OCI-LY1 (cell line): ENCODE measurements at regions not wholly inside any gene's neighbourhood (a gene's known extent, or its start where the extent isn't known, plus 50 kb on each side); places are given as distances from the start of the nearest gene placed in this dataset.

Experiments used
- H2AFZ ChIP-seq: fragments of 200-600 bp; sonication (generic), shearing (Covaris generic); 2 replicates; pipeline ENCODE4 v1.6.0; 2014; ENCODE audit warnings: antibody characterized with exemption, mild to moderate bottlenecking, low read length
- H3F3A ChIP-seq: fragments of 200-600 bp; sonication (generic), shearing (Covaris generic); 2 replicates; pipeline ENCODE4 v1.6.0; 2014; ENCODE audit warnings: mild to moderate bottlenecking, antibody characterized with exemption, low read length, moderate library complexity; ENCODE audit not compliant: insufficient read depth
- H3K27ac ChIP-seq: fragments of 200-600 bp; sonication (generic); 2 replicates; pipeline ENCODE4 v1.5.1; 2014; ENCODE audit warnings: low read length, mixed run types, mild to moderate bottlenecking, low read depth; ENCODE audit not compliant: poor library complexity, severe bottlenecking
- H3K27me3 ChIP-seq: fragments of 200-600 bp; sonication (generic); 2 replicates; pipeline ENCODE4 v1.6.0; 2014; ENCODE audit warnings: antibody characterized with exemption, mild to moderate bottlenecking, low read length, moderate library complexity; ENCODE audit not compliant: insufficient read depth
- H3K36me3 ChIP-seq: fragments of 200-600 bp; sonication (generic); 2 replicates; pipeline ENCODE4 v1.6.1; 2014; ENCODE audit warnings: mild to moderate bottlenecking, antibody characterized with exemption, low read length, moderate library complexity, mixed read lengths; ENCODE audit not compliant: insufficient read depth
- H3K4me1 ChIP-seq: fragments of 200-600 bp; sonication (generic); 2 replicates; pipeline ENCODE4 v1.5.1; 2014; ENCODE audit warnings: mild to moderate bottlenecking, low read length, moderate library complexity; ENCODE audit not compliant: insufficient read depth, severe bottlenecking
- H3K4me2 ChIP-seq: fragments of 200-600 bp; sonication (generic), shearing (Covaris generic); 2 replicates; pipeline ENCODE4 v1.6.1; 2014; ENCODE audit warnings: low read length
- H3K4me3 ChIP-seq: fragments of 200-600 bp; sonication (generic); 2 replicates; pipeline ENCODE4 v1.5.1; 2014; ENCODE audit warnings: low read length, low read depth, mild to moderate bottlenecking, mixed read lengths; ENCODE audit not compliant: poor library complexity, severe bottlenecking
- H3K79me2 ChIP-seq: fragments of 200-600 bp; shearing (Covaris generic); 2 replicates; pipeline ENCODE4 v1.6.1; 2016; ENCODE audit warnings: mixed run types, low read length, mixed read lengths; ENCODE audit not compliant: insufficient read depth
- H3K9ac ChIP-seq: fragments of 200-600 bp; sonication (generic), shearing (Covaris generic); 2 replicates; pipeline ENCODE4 v1.6.1; 2014; ENCODE audit warnings: mild to moderate bottlenecking, low read length, mixed read lengths
- H3K9me2 ChIP-seq: fragments of 200-600 bp; sonication (generic), shearing (Covaris generic); 2 replicates; pipeline ENCODE4 v1.6.1; 2014; ENCODE audit warnings: low read depth, mild to moderate bottlenecking, low read length, mixed read lengths
- H3K9me3 ChIP-seq: fragments of 200-600 bp; shearing (Covaris generic); 2 replicates; pipeline ENCODE4 v1.6.1; 2014; ENCODE audit warnings: low read length, mixed read lengths
- H4K20me1 ChIP-seq: fragments of 200-600 bp; sonication (generic), shearing (Covaris generic); 2 replicates; pipeline ENCODE4 v1.6.0; 2016; ENCODE audit warnings: mild to moderate bottlenecking, low read length; ENCODE audit not compliant: insufficient read depth
- CTCF ChIP-seq: fragments of 200-600 bp; sonication (generic), shearing (Covaris generic); IDR thresholded peaks from 2 replicates; pipeline ENCODE4 v1.5.1; 2017; ENCODE audit warnings: mild to moderate bottlenecking, antibody characterized with exemption, low read length, moderate library complexity, mixed read lengths
- EZH2 ChIP-seq: fragments of 200-600 bp; sonication (generic), shearing (Covaris generic); IDR thresholded peaks from 2 replicates; pipeline ENCODE4 v1.8.0; 2017; ENCODE audit warnings: borderline replicate concordance, mixed run types, mild to moderate bottlenecking, antibody characterized with exemption, low read length, moderate library complexity, mixed read lengths

DNA sequence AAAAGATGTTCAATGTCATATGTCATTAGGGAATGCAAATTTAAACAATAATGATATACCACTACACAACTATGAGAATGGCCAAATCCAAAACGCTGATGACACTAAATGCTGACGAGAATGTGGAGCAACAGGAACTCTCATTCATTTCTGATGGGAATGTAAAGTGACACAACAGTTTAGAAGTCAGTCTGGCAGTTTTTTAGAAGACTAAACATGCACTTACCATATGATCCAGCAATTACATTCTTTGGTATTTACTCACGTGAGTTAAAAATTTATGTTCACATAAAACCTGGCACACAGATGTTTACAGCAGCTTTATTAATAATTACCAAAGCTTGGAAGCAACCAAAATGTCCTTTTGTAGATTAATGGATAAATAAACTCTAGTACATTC is 110.4 kb upstream of the C1orf21 start:
- H3K36me3 ChIP-seq = no peaks in the 10 kb centered on the region
- H3K27me3 ChIP-seq = no peaks in the 10 kb centered on the region
- no peak overlapping the region for H3K4me3 ChIP-seq
- TF ChIP-seq CTCF (no peak), EZH2 (no peak)
- no peaks in the 10 kb centered on the region for H3K4me1 ChIP-seq
- H2AFZ ChIP-seq = no peak overlapping the region
- no peaks in the 10 kb centered on the region for H3F3A ChIP-seq
- no peak overlapping the region for H3K4me2 ChIP-seq
- no peaks in the 10 kb centered on the region for H3K9me2 ChIP-seq
- H3K9me3 ChIP-seq = no peaks in the 10 kb centered on the region
- no peak overlapping the region for H3K27ac ChIP-seq
- H3K79me2 ChIP-seq = no peaks in the 10 kb centered on the region
- H4K20me1 ChIP-seq = no peaks in the 10 kb centered on the region
- H3K9ac ChIP-seq = no peak overlapping the region

GRCh38 chr1:184279911-184280458 is 106.8 kb upstream of the C1orf21 start:
- no peak overlapping the region for H2AFZ ChIP-seq
- no peak overlapping the region for H3K4me3 ChIP-seq
- no peak overlapping the region for H3K9ac ChIP-seq

GRCh38 chr1:184283999-184284398 is 102.8 kb upstream of the C1orf21 start:
- Histone ChIP-seq H3F3A (no peaks in the 10 kb centered on the region), H3K9me2 (no peaks in the 10 kb centered on the region), H3K36me3 (no peaks in the 10 kb centered on the region), H3K27ac (no peak overlapping the region), H3K4me3 (no peak overlapping the region), H3K27me3 (no peaks in the 10 kb centered on the region), H3K9me3 (no peaks in the 10 kb centered on the region), H4K20me1 (no peaks in the 10 kb centered on the region), H2AFZ (no peak overlapping the region), H3K9ac (no peak overlapping the region), H3K4me1 (no peaks in the 10 kb centered on the region), H3K4me2 (no peak overlapping the region), H3K79me2 (no peaks in the 10 kb centered on the region)
- TF ChIP-seq EZH2 = no peak
- no peak for TF ChIP-seq CTCF

More at GRCh38 chr1:184279911-184280458, 106.8 kb upstream of the C1orf21 start:
- H4K20me1 ChIP-seq = no peaks in the 10 kb centered on the region
- H3F3A ChIP-seq = no peaks in the 10 kb centered on the region
- H3K9me2 ChIP-seq = no peaks in the 10 kb centered on the region
- no peak for TF ChIP-seq EZH2
- no peak for TF ChIP-seq CTCF
- H3K36me3 ChIP-seq = no peaks in the 10 kb centered on the region
- H3K4me1 ChIP-seq = no peaks in the 10 kb centered on the region
- no peaks in the 10 kb centered on the region for H3K9me3 ChIP-seq
- no peaks in the 10 kb centered on the region for H3K79me2 ChIP-seq
- H3K27ac ChIP-seq = no peak overlapping the region
- no peak overlapping the region for H3K4me2 ChIP-seq
- no peaks in the 10 kb centered on the region for H3K27me3 ChIP-seq
